NCI-H524 treated with DMSO at 0.1 percent for 48 hours (cell line): ENCODE measurements at regions not wholly inside any gene's neighbourhood (a gene's known extent, or its start where the extent isn't known, plus 50 kb on each side); places are given as distances from the start of the nearest gene placed in this dataset.
"Not testable (repeated sequence)": the region's sequence is repeated elsewhere in the genome, so short reads cannot be mapped to it uniquely, and the experiment has no call there.

Experiments used
- DNase-seq: peaks from one replicate; lab custom pipeline; 2025; lab: John Stamatoyannopoulos, UW

- no peak for DNase-seq
These were observed 146.6 kb upstream of the CCDC150 start for GRCh38 chr2:196492946-196493345.

DNA sequence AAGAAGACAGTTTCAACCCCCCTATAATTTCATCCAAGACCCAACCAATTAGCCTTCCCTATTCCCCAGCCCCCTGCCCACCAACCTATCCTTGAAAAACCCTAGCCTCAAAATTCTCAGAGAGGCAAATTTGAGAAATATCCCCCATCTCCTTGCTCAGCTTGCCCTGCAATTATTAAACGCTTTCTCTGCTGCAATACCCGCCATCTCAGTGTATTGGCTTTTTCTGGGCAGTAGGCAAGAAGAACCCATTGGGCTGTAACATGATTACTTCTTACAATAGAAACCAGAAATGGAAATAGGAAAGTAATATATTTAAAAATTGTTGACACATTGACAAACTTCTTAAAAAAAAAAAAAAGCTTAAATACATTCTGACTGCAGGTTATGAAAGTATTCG, 140.6 kb upstream of the CCDC150 start:
- DNase-seq, result no peak

DNA sequence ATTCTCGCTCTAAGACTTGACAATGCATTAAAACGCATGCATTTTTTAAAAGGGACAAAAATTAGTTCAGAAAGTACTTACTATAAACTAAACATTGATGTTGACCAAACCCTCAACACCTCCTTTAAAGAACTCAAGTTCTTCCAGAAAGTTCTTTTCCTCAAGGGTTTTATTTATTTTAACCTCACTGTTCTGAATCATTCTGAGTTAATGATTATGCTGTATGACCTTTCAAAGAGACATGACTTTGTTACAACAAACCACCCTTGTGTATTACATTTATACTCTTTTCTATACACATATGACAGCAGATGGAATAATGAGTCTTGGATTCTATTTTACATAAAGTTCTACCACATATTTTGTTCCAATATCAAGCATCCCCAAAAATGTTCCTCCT, 139.8 kb upstream of the CCDC150 start:
- no peak for DNase-seq

GRCh38 chr2:196500686-196501431, 138.7 kb upstream of the CCDC150 start:
- no peak for DNase-seq

- no peak for DNase-seq
These were observed 137.7 kb upstream of the CCDC150 start for GRCh38 chr2:196501836-196502235.

DNA sequence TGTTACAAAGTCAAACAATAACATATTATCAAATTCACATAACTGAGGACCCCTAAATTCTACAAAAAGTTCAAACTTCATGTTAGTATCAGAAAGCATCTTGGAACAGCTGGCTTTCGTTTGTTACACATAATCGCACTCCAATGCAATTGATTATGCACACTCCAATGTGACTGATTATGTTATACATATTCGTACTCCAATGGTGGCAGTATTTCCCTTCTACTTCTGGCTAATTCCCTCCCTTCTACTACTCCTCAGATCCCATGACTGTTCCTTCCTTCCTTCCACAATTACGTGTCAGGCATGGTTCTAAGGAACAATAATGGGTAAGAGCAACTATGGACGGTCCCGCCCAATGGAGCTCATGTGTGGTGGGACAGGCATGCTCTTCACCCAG, 137.1 kb upstream of the CCDC150 start:
- DNase-seq, result no peak

DNA sequence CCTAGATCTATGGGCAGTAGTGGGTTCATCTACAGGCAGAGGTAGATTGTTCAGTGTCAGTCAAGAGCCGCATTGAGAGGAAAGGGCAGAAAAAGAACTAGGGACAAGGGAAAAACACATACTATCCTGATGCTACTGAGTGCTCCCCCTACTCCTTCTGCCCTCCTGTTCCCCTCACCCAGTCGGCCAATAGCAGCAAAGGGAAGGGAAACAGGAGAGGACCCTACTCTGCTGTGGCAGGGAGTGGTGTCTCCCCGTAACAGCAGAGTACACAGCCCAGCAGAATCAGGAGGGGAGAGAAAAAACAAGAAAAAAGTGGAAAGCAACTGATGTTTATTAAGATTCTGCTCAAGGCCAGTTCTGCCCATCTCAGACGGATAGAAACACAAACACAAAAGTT, 136.1 kb upstream of the CCDC150 start:
- no peak for DNase-seq

DNA sequence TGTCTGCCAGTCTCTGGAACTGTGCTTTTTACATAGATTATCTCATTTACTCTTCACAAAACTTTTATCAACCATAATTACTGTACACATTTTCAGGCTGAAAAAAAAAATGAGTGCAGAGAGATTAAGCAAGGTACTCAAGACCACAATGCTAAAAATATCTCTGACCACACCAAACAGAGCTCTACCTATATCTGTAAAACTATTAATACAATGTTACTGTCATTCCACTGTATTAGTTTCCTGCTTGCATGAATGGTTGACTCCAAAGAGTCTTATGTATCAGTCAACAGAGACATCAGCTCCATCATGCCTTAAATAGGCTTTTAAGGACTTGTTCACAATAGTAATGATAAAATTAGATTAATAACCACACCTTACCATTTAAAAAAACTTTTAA, 134.7 kb upstream of the CCDC150 start:
- DNase-seq, result no peak

DNA sequence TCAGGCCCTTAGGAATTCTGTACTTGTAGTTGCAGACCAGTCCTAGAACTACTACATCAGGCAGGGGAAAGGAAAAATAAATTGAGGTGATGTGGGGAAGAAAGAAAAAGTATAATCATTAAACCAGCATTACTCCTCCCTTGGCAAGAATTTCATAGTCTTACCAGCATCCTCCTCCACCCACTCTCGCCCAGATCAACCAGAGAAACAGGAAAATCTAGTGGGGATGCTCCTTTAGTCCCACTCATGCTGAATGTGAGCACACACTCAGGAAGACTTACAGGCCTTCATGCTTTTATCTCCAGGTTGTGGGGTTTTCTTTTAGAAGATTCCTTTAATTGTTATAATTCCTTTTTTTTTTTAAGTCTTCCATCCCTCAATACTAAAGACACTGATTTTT, 129.3 kb upstream of the CCDC150 start:
- no peak for DNase-seq

GRCh38 chr2:196511258-196512168, 128.0 kb upstream of the CCDC150 start:
- no peak for DNase-seq

DNA sequence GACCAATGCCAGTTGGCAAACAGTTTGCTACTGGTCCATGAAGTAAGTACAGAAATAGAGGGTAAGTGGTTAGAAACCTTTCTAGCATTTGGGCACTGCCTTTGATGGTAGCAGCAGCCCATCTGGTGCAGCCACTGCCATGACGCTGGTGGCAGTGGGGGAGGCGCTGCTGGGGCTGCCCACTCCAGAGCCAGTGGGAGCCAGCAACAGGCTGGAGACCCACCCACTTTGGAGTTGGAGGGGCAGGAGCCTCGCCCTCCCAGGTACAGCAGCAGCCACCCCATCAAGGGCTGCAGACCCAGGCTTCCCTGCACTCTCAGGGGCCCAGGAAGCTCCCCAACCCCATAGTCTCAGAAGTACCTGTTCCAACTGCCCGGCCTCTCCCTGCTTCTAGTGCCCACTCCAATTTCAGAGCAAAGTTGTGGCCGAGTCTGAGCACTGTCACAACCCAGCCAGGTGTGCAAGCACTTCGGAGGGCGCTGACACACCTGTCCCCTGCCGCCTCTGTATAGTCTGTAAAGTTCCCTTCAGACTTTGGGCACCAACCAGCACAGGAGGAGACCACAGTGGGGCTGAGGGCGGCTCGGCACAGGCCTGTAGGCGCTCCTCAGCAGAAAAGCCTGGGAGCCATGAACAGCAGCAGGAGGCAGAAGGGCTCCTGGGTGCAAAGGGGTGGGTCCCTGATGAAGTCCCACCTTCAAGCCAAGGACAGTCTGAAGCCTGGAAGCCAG, 125.6 kb upstream of the CCDC150 start:
- no peak for DNase-seq

GRCh38 chr2:196514641-196515040, 124.9 kb upstream of the CCDC150 start:
- DNase-seq, result no peak

DNA sequence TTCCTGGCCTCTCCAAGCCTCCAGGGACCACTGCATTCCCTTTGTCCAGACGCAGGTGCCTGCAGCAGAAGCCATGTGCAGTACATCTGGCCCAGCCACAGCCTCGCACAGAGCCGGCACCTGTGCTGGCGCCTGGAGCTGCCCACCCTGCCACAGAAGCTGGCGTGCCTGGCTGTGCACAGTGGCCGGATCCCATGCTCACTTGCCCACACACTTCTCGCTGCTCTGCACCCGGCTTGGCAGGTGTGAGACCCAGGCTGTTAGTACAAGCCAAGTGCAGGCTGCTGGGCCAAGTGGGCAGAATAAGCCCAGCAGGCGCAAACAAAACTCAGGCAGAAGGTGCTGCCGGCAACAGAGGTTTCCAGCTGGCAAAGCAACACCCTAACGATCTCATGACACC, 124.5 kb upstream of the CCDC150 start:
- DNase-seq, result no peak

- DNase-seq, result no peak
These were observed 123.9 kb upstream of the CCDC150 start for GRCh38 chr2:196515608-196516007.

DNA sequence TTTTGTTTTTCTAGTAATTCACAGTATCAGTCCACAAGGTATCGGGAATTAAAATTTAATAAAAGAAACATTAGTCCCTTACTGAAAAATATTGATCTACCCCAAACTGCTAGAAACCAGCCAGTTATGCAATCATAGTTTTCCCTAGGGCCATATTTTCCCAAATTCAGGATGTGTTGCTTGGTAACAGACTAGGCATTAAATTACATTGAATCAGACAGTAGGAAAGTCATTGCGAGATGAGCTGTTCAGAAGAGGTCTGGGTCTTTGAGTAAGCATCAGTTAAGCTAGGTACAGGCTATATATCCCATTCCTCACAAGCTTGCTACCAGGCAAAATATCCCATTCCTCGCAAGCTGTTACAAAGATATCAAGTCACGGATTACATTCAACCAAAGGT, 123.0 kb upstream of the CCDC150 start:
- no peak for DNase-seq

DNA sequence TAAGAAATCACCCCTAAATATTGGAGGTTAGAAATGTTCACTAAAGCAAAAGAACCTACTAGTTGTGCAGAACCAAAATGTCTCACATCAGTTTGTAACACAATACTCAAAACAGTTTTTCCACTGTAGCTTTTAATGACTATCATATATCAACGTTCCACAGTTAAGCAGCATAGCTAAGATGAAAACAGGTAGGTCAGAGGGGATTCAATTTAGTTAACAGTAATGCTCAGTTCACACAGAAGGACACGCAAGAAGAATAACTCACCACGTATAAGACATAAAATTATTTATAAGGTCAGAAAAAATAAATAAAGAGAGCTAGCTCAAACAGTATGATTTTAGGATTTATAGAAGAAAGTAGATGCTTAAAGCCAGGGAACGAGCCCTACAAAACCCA, 118.9 kb upstream of the CCDC150 start:
- DNase-seq, result no peak

GRCh38 chr2:196526981-196527725, 112.4 kb upstream of the CCDC150 start:
- not testable (repeated sequence) for DNase-seq

- DNase-seq, result no peak
These were observed 110.9 kb upstream of the CCDC150 start for GRCh38 chr2:196528486-196529223.

DNA sequence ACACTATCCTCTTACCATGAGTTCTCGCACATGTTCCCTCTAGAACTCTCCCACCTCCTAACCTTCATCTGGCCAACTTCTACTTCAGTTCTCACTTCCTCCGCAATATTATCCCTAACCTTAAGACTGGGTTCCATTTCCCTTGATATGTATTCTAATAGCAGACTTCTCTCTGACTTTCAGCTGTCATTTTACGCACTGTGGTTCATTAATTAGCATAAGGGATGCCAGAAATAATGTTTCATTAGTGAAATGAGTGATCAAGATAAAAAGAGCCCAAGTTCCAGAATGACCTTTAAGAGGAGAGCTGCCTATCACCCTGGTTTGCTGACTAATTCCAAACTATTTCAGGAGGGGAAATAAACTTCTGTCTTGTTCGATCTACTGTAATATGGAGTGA, 108.6 kb upstream of the CCDC150 start:
- no peak for DNase-seq

DNA sequence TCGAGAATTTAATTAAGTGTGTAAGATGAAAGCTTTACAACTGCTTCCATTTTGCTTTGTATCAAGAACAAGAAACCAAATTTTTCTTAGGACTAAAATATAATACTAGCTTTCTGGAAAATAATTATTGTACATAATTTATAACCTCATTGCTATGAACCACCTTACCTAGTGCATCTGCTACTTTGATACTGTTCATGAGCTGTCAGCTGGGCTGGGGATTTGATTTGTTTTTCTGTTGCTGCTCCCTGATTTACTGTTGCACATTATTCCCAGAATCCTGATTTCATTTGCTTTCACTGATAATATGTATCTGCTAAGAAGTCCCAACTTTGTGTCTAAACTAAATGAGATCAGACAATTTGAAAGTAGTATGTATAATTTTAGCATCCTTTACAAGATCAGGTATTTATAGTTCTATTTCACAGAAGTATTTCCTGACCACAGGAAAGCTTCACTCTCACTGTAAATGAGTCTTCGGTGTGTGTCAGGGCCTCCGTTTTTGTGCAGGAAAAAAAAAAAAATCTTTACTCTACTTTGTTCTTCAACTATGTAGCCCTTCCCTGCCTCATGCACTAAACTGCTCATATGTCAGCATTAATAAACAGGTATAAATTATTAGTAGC, 105.6 kb upstream of the CCDC150 start:
- no peak for DNase-seq

GRCh38 chr2:196534495-196534894, 105.0 kb upstream of the CCDC150 start:
- no peak for DNase-seq
